K562 (cell line): ENCODE measurements at regions not wholly inside any gene's neighbourhood (a gene's known extent, or its start where the extent isn't known, plus 50 kb on each side); places are given as distances from the start of the nearest gene placed in this dataset.

Source experiments
- ATAC-seq: fragments of 200-7000 bp; cut with Tn5 transposase; 3 replicates; pipeline ENCODE4 v1.9.1; 2020; ENCODE audit warnings: moderate library complexity
- BruUV-seq: library from RNA; stranded (reverse); fragments of 400-500 nt; replicated peaks from 2 replicates; lab custom pipeline; 2021; lab: Mats Ljungman, UMichigan
- CTCF ChIA-PET: fragments of 300-600 bp; formaldehyde crosslinking; extraction: SDS; loops from one replicate; lab custom pipeline; 2021; ENCODE audit warnings: low intra/inter-chr PET ratio; lab: Yijun Ruan, JAX
- POLR2A ChIA-PET: fragments of 300-600, 350-650 bp; sonication (Branson Sonifier 250); formaldehyde crosslinking; extraction: SDS; loops from one replicate; lab custom pipeline; 2021; ENCODE audit warnings: antibody characterized with exemption, inconsistent platforms; lab: Yijun Ruan, JAX
- DNase-seq, 4 experiments: peaks; one replicate each; pipeline versions ENCODE4 v3.0.0 to v3.0.0-alpha.2; 2011 to 2018; ENCODE audit warnings: low spot score in 3 of 4, mixed read lengths in 3 of 4; ENCODE audit errors: extremely low read depth in 1 of 4
- FAIRE-seq: peaks from 2 replicates; lab custom pipeline; 2011; peaks lifted over from hg19 to GRCh38; lab: Jason Lieb, UNC
- H2AFZ ChIP-seq: 2 replicates; pipeline ENCODE4 v1.6.0; 2011; ENCODE audit warnings: low read depth, low read length, control low read depth, inconsistent platforms
- H3K27ac ChIP-seq: fragments of 200-600 bp; 3 replicates; pipeline ENCODE4 v1.8.0; 2011; ENCODE audit warnings: low read depth, mild to moderate bottlenecking, control low read depth, inconsistent platforms, low read length, moderate library complexity, mixed read lengths; ENCODE audit errors: extremely low read depth
- H3K27me3 ChIP-seq, 2 experiments: fragments of 300-600 bp in 1 of 2; 2 replicates in 1 of 2; 3 replicates in 1 of 2; pipeline versions ENCODE4 v1.6.0 to v1.8.0; 2011; ENCODE audit warnings: inconsistent platforms in 2 of 2, low read length in 2 of 2, mild to moderate bottlenecking in 1 of 2, mixed read lengths in 1 of 2, moderate library complexity in 1 of 2; ENCODE audit not compliant: control insufficient read depth in 2 of 2, insufficient read depth in 2 of 2
- H3K36me3 ChIP-seq: fragments of 300-600 bp; 3 replicates; pipeline ENCODE4 v1.8.0; 2011; ENCODE audit warnings: mild to moderate bottlenecking, low read length, inconsistent platforms; ENCODE audit not compliant: control insufficient read depth, insufficient read depth
- H3K4me1 ChIP-seq, 2 experiments: fragments of 200-600 bp in 1 of 2; replicated peaks in 1 of 2; 2 replicates in 1 of 2; 3 replicates in 1 of 2; pipeline versions ENCODE4 v1.5.1 to v1.8.0; 2011; ENCODE audit warnings: inconsistent platforms in 2 of 2, low read length in 2 of 2, mild to moderate bottlenecking in 1 of 2, mixed read lengths in 1 of 2, moderate library complexity in 1 of 2; ENCODE audit not compliant: control insufficient read depth in 2 of 2, insufficient read depth in 2 of 2
- H3K4me2 ChIP-seq: 2 replicates; pipeline ENCODE4 v1.6.1; 2011; ENCODE audit warnings: low read length, control low read depth, inconsistent platforms, mixed read lengths; ENCODE audit not compliant: insufficient read depth
- H3K4me3 ChIP-seq: fragments of 200-600 bp; sonication (generic), shearing (Covaris generic); 2 replicates; pipeline ENCODE4 v1.5.1; 2016; ENCODE audit warnings: control low read depth, inconsistent platforms
- H3K79me2 ChIP-seq: fragments of 200-600 bp; 3 replicates; pipeline ENCODE4 v1.8.0; 2011; ENCODE audit warnings: low read length, inconsistent platforms; ENCODE audit not compliant: control insufficient read depth, insufficient read depth
- H3K9ac ChIP-seq, 2 experiments: 2 replicates each; pipeline versions ENCODE4 v1.6.0 to v1.6.1; 2011; ENCODE audit warnings: low read depth in 2 of 2, low read length in 2 of 2, control low read depth in 1 of 2, inconsistent platforms in 1 of 2, mild to moderate bottlenecking in 1 of 2, mixed read lengths in 1 of 2; ENCODE audit not compliant: insufficient read depth in 1 of 2
- H3K9me1 ChIP-seq: one replicate; pipeline ENCODE4 v1.6.0; 2011; ENCODE audit warnings: inconsistent platforms, mild to moderate bottlenecking, low read length, moderate library complexity; ENCODE audit not compliant: control insufficient read depth, insufficient read depth
- H3K9me3 ChIP-seq: replicated peaks from 2 replicates; pipeline ENCODE4 v1.5.1; 2011; ENCODE audit warnings: low read depth, low read length, inconsistent platforms; ENCODE audit not compliant: control insufficient read depth, insufficient read depth
- H4K20me1 ChIP-seq: replicated peaks from 2 replicates; pipeline ENCODE4 v1.6.1; 2011; ENCODE audit warnings: low read length, inconsistent platforms, mixed read lengths; ENCODE audit not compliant: control insufficient read depth, insufficient read depth
- ARHGAP35 ChIP-seq: fragments of 450-650 bp; IDR thresholded peaks from 2 replicates; pipeline ENCODE4 v1.6.1; 2018; ENCODE audit not compliant: partially characterized antibody
- C11orf30 ChIP-seq: fragments of 450-650 bp; IDR thresholded peaks from 2 replicates; pipeline ENCODE4 v1.6.1; 2016; ENCODE audit warnings: low read depth, mild to moderate bottlenecking
- CBX2 ChIP-seq: fragments of 200-600 bp; sonication (generic); IDR thresholded peaks from one replicate; pipeline ENCODE4 v1.6.1; 2012; ENCODE audit warnings: mild to moderate bottlenecking, low read length, inconsistent platforms; ENCODE audit not compliant: insufficient read depth, poor library complexity, severe bottlenecking
- CEBPG ChIP-seq, 3 experiments: fragments of 200-800 bp in 1 of 3; sonication (Bioruptor generic) in 1 of 3; sonication (generic) in 1 of 3; formaldehyde crosslinking in 1 of 3; IDR thresholded peaks in 2 of 3; conservative IDR thresholded peaks in 1 of 3; 2 replicates each; pipeline versions ENCODE4 v1.6.1 to v1.8.0; 2016 to 2022; ENCODE audit warnings: missing compliant biosample characterization in 2 of 3, missing genetic modification characterization in 2 of 3, mild to moderate bottlenecking in 1 of 3, missing genetic modification reagents in 1 of 3
- DPF2 ChIP-seq: fragments of 450-650 bp; IDR thresholded peaks from 2 replicates; pipeline ENCODE4 v1.6.1; 2016
- ESRRA ChIP-seq: fragments of 450-650 bp; IDR thresholded peaks from 2 replicates; pipeline ENCODE4 v1.6.1; 2014; ENCODE audit warnings: low read depth, mild to moderate bottlenecking, moderate library complexity, borderline replicate concordance
- GMEB1 ChIP-seq: fragments of 250-450 bp; sonication (Bioruptor Pico); IDR thresholded peaks from 2 replicates; pipeline ENCODE4 v1.4.0; 2020; ENCODE audit warnings: mild to moderate bottlenecking
- MAFG ChIP-seq: fragments of 450-650 bp; conservative IDR thresholded peaks from 2 replicates; pipeline ENCODE4 v1.6.1; 2016; ENCODE audit warnings: missing genetic modification characterization, missing compliant biosample characterization
- MAFK ChIP-seq: IDR thresholded peaks from 2 replicates; pipeline ENCODE4 v1.6.1; 2011; ENCODE audit warnings: low read length, improper control_type of control experiment
- MECOM ChIP-seq: fragments of 250-450 bp; sonication (Bioruptor Pico); IDR thresholded peaks from 2 replicates; pipeline ENCODE4 v1.8.0; 2022; ENCODE audit warnings: inconsistent platforms
- NFE2 ChIP-seq: IDR thresholded peaks from 2 replicates; pipeline ENCODE4 v1.6.1; 2014; ENCODE audit warnings: antibody characterized with exemption, low read depth
- NFE2L1 ChIP-seq: fragments of 450-650 bp; IDR thresholded peaks from 2 replicates; pipeline ENCODE4 v1.6.1; 2016; ENCODE audit warnings: missing genetic modification characterization, low read depth, mild to moderate bottlenecking, missing compliant biosample characterization, moderate library complexity, borderline replicate concordance
- NFIC ChIP-seq: fragments of 450-650 bp; IDR thresholded peaks from 2 replicates; pipeline ENCODE4 v1.6.1; 2017; ENCODE audit warnings: mild to moderate bottlenecking, inconsistent platforms
- NONO ChIP-seq, 2 experiments: fragments of 200-400 bp in 1 of 2; fragments of 450-650 bp in 1 of 2; formaldehyde crosslinking in 1 of 2; IDR thresholded peaks; 2 replicates each; pipeline ENCODE4 v1.6.1; 2017; ENCODE audit warnings: low read depth in 2 of 2, mild to moderate bottlenecking in 2 of 2, moderate library complexity in 2 of 2, low read length in 1 of 2
- PHTF2 ChIP-seq: fragments of 250-450 bp; sonication (Bioruptor Pico); IDR thresholded peaks from 2 replicates; pipeline ENCODE4 v1.5.0; 2021; ENCODE audit warnings: mild to moderate bottlenecking
- POLR2H ChIP-seq: IDR thresholded peaks from 2 replicates; pipeline ENCODE4 v1.6.1; 2016; ENCODE audit warnings: missing genetic modification characterization, low read depth, mild to moderate bottlenecking, control low read depth, missing compliant biosample characterization, moderate library complexity
- RBFOX2 ChIP-seq: fragments of 200-400 bp; formaldehyde crosslinking; IDR thresholded peaks from 2 replicates; pipeline ENCODE4 v1.6.1; 2017; ENCODE audit warnings: low read depth, mild to moderate bottlenecking, low read length, moderate library complexity
- TAF15 ChIP-seq: fragments of 200-400 bp; formaldehyde crosslinking; IDR thresholded peaks from 2 replicates; pipeline ENCODE4 v1.6.1; 2017; ENCODE audit warnings: mild to moderate bottlenecking, low read depth, low read length, moderate library complexity
- ZBED1 ChIP-seq: IDR thresholded peaks from 2 replicates; pipeline ENCODE4 v1.6.1; 2014
- ZNF134 ChIP-seq: fragments of 250-450 bp; sonication (Bioruptor Pico); conservative IDR thresholded peaks from 2 replicates; pipeline ENCODE4 v1.4.0; 2020
- ZNF316 ChIP-seq: fragments of 450-650 bp; IDR thresholded peaks from 2 replicates; pipeline ENCODE4 v1.6.1; 2016
- ZNF436 ChIP-seq: fragments of 250-450, 450-650 bp; sonication (Bioruptor Pico); formaldehyde crosslinking; IDR thresholded peaks from 2 replicates; pipeline ENCODE4 v1.7.0; 2020; ENCODE audit warnings: mild to moderate bottlenecking
- ZNF57 ChIP-seq: fragments of 450-650 bp; formaldehyde crosslinking; IDR thresholded peaks from 2 replicates; pipeline ENCODE4 v1.4.0; 2020; ENCODE audit warnings: mild to moderate bottlenecking, moderate library complexity
- WGBS: fragments of 100-300 bp; shearing (Covaris generic); methylation state at CpG from one replicate; pipeline ENCODE4 v1.1.6; 2016; ENCODE audit warnings: low coverage, mixed read lengths; ENCODE audit not compliant: insufficient coverage; ENCODE audit errors: missing lambda C conversion rate; 5-methylcytosine and 5-hydroxymethylcytosine counted together
- in situ Hi-C: fragments of 300-500 bp; cut with MboI; formaldehyde crosslinking; loops from 4 replicates; pipeline ENCODE4 v1.15.0; 2018; ENCODE audit warnings: inconsistent platforms, mixed read lengths
- intact Hi-C: fragments of 100-400 bp; cut with micrococcal nuclease; formaldehyde crosslinking; loops from 2 replicates; pipeline ENCODE4 v1.14.2; 2022
- TF ChIP-seq, protein P1 (sequence below): fragments of 450-650 bp; IDR thresholded peaks from 2 replicates; pipeline ENCODE4 v1.6.1; 2016; ENCODE audit warnings: antibody characterized with exemption

GRCh38 chr4:122038896-122039295, 87.0 kb upstream of the TRPC3 start:
- Histone ChIP-seq H4K20me1 (no peaks in the 10 kb centered on the region), H3K9me1 (no peaks in the 10 kb centered on the region), H2AFZ (no peak overlapping the region), H3K9me3 (no peaks in the 10 kb centered on the region), H3K27me3 (no peaks in the 10 kb centered on the region), H3K27ac (no peak overlapping the region), H3K9ac (no peak overlapping the region), H3K4me2 (no peak overlapping the region), H3K79me2 (no peaks in the 10 kb centered on the region), H3K4me3 (no peak overlapping the region), H3K36me3 (no peaks in the 10 kb centered on the region), H3K4me1 (peaks cover 0 to 2% of the 10 kb centered on the region in 2 experiments; a peak in 1 of 5 replicates)
- BruUV-seq: no TSS peak
- in situ Hi-C loops (no loop called here), intact Hi-C loops (no loop called here)
- DNase-seq (peak in 1 of 4 experiments; percentile 18), ATAC-seq (no peak), FAIRE-seq (no peak)
- WGBS: 0% methylated on average over 2 of the region's 2 CpGs
- CTCF ChIA-PET: no interaction called here
- POLR2A ChIA-PET: no interaction called here
- TF ChIP-seq ARHGAP35 (no peak), ZNF436 (no peak), NFIC (peak; percentile 63), POLR2H (tag) (no peak), PHTF2 (CRISPR knock-in tag) (no peak), NFE2L1 (tag) (no peak), DPF2 (no peak), NONO (IDR thresholded peaks at IDR 0.05; ENCODE audit: low read depth in 2 of 2, low read length in 1 of 2) (no peak), NFE2 (peak; percentile 71), ESRRA (no peak), MECOM (no peak), C11orf30 (0 out of 2 replicates have a peak, but pooled peaks have one; percentile 48), TAF15 (no peak), RBFOX2 (no peak), ZNF57 (no peak), ZNF316 (peak; percentile 42), ZBED1 (no peak), GMEB1 (CRISPR knock-in tag) (no peak), ZNF134 (CRISPR knock-in tag) (no peak), CBX2 (no peak), MAFK (peak; percentile 39; the same call in 1 of the 2 replicates), MAFG (tag) (peak; percentile 48), CEBPG (CRISPR knock-in tag; IDR thresholded peaks at IDR 0.05) (no peak), CEBPG (tag; conservative IDR thresholded peaks at IDR 0.05 in 1 of 2, IDR thresholded peaks at IDR 0.05 in 1 of 2) (no peak)
- TF ChIP-seq, protein P1, sequence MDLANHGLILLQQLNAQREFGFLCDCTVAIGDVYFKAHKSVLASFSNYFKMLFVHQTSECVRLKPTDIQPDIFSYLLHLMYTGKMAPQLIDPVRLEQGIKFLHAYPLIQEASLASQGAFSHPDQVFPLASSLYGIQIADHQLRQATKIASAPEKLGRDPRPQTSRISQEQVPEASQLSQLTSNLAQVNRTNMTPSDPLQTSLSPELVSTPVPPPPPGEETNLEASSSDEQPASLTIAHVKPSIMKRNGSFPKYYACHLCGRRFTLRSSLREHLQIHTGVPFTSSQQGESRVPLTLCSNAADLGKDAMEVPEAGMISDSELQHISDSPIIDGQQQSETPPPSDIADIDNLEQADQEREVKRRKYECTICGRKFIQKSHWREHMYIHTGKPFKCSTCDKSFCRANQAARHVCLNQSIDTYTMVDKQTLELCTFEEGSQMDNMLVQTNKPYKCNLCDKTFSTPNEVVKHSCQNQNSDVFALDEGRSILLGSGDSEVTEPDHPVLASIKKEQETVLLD: no peak
